HEK293 (cell line): ENCODE measurements at regions not wholly inside any gene's neighbourhood (a gene's known extent, or its start where the extent isn't known, plus 50 kb on each side); places are given as distances from the start of the nearest gene placed in this dataset.

Experiments
- CTCF ChIP-seq: fragments of 450-650 bp; formaldehyde crosslinking; IDR thresholded peaks from 2 replicates; pipeline ENCODE4 v1.5.1; 2016; ENCODE audit warnings: missing biosample characterization, missing genetic modification characterization
- GLI2 ChIP-seq: fragments of 450-650 bp; formaldehyde crosslinking; IDR thresholded peaks from 2 replicates; pipeline ENCODE4; 2017; ENCODE audit warnings: missing biosample characterization, missing genetic modification characterization, low read depth, borderline replicate concordance
- ZNF239 ChIP-seq: fragments of 450-650 bp; formaldehyde crosslinking; IDR thresholded peaks from 2 replicates; pipeline ENCODE4 v1.5.1; 2016; ENCODE audit warnings: missing biosample characterization, missing genetic modification characterization
- ZNF274 ChIP-seq, 2 experiments: fragments of 200-500 bp in 1 of 2; fragments of 450-650 bp in 1 of 2; sonication (Bioruptor generic) in 1 of 2; formaldehyde crosslinking in 1 of 2; IDR thresholded peaks; 2 replicates each; pipeline versions ENCODE4 v1.5.1 to v1.6.1; 2014 to 2016; ENCODE audit warnings: borderline replicate concordance in 1 of 2, inconsistent platforms in 1 of 2, low read length in 1 of 2, missing biosample characterization in 1 of 2, missing genetic modification characterization in 1 of 2
- ZNF354C ChIP-seq: fragments of 450-650 bp; formaldehyde crosslinking; IDR thresholded peaks from 2 replicates; pipeline ENCODE4 v1.5.1; 2016; ENCODE audit warnings: missing biosample characterization, missing genetic modification characterization, low read depth, borderline replicate concordance
- ZNF423 ChIP-seq: fragments of 450-650 bp; formaldehyde crosslinking; IDR thresholded peaks from 2 replicates; pipeline ENCODE4 v1.5.1; 2016; ENCODE audit warnings: missing biosample characterization, missing genetic modification characterization
- ZNF558 ChIP-seq: fragments of 450-650 bp; formaldehyde crosslinking; IDR thresholded peaks from 2 replicates; pipeline ENCODE4 v1.5.1; 2016; ENCODE audit warnings: missing biosample characterization, missing genetic modification characterization
- ZNF639 ChIP-seq: fragments of 450-650 bp; formaldehyde crosslinking; IDR thresholded peaks from 2 replicates; pipeline ENCODE4 v1.5.1; 2016; ENCODE audit warnings: missing biosample characterization, missing genetic modification characterization
- ZNF707 ChIP-seq: fragments of 450-650 bp; formaldehyde crosslinking; IDR thresholded peaks from 2 replicates; pipeline ENCODE4 v1.5.1; 2016; ENCODE audit warnings: missing biosample characterization, missing genetic modification characterization
- ZNF776 ChIP-seq: fragments of 450-650 bp; formaldehyde crosslinking; IDR thresholded peaks from 2 replicates; pipeline ENCODE4 v1.5.0; 2017; ENCODE audit warnings: missing biosample characterization, missing genetic modification characterization, borderline replicate concordance
- TF ChIP-seq, protein P1 (sequence below): fragments of 450-650 bp; formaldehyde crosslinking; IDR thresholded peaks from 2 replicates; pipeline ENCODE4 v1.5.1; 2017; ENCODE audit warnings: missing biosample characterization, mild to moderate bottlenecking, missing genetic modification characterization, moderate library complexity
- TF ChIP-seq, protein P2 (sequence below): fragments of 450-650 bp; formaldehyde crosslinking; IDR thresholded peaks from 2 replicates; pipeline ENCODE4 v1.5.1; 2016; ENCODE audit warnings: missing biosample characterization, missing genetic modification characterization
- TF ChIP-seq, protein P3 (sequence below): fragments of 450-650 bp; formaldehyde crosslinking; IDR thresholded peaks from 2 replicates; pipeline ENCODE4 v1.5.1; 2016; ENCODE audit warnings: missing biosample characterization, missing genetic modification characterization, borderline replicate concordance
- TF ChIP-seq, protein P4 (sequence below): fragments of 450-650 bp; formaldehyde crosslinking; IDR thresholded peaks from 2 replicates; pipeline ENCODE4 v1.5.1; 2016; ENCODE audit warnings: missing biosample characterization, missing genetic modification characterization

DNA sequence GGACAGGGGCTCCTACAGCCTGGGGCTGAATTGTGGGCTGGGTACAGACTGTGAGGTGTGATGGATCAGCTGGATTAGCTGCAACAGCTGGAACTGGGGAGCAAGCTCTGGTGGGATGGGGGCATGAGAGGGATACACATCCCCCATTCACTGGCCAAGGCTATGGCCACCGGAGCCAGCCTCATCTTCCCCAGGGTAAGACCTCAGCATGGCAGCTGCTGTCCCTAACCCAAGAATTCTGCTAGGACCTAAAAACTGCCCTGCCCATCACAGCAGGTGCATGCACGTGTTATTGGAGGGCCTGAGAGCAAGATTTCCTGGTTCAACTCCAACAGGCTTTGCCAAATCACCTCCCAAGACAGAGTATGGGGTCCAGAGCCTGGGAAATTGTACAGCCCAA, 258.6 kb upstream of the AGTR2 start:
- no peak for TF ChIP-seq ZNF354C
- no peak for TF ChIP-seq ZNF239 (tag by site-specific recombination)
- TF ChIP-seq ZNF707: no peak
- TF ChIP-seq GLI2 (tag by site-specific recombination): no peak
- TF ChIP-seq, protein P1, sequence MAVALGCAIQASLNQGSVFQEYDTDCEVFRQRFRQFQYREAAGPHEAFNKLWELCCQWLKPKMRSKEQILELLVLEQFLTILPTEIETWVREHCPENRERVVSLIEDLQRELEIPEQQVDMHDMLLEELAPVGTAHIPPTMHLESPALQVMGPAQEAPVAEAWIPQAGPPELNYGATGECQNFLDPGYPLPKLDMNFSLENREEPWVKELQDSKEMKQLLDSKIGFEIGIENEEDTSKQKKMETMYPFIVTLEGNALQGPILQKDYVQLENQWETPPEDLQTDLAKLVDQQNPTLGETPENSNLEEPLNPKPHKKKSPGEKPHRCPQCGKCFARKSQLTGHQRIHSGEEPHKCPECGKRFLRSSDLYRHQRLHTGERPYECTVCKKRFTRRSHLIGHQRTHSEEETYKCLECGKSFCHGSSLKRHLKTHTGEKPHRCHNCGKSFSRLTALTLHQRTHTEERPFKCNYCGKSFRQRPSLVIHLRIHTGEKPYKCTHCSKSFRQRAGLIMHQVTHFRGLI: no peak
- no peak for TF ChIP-seq ZNF558
- no peak for TF ChIP-seq CTCF (tag by site-specific recombination)
- TF ChIP-seq, protein P2, sequence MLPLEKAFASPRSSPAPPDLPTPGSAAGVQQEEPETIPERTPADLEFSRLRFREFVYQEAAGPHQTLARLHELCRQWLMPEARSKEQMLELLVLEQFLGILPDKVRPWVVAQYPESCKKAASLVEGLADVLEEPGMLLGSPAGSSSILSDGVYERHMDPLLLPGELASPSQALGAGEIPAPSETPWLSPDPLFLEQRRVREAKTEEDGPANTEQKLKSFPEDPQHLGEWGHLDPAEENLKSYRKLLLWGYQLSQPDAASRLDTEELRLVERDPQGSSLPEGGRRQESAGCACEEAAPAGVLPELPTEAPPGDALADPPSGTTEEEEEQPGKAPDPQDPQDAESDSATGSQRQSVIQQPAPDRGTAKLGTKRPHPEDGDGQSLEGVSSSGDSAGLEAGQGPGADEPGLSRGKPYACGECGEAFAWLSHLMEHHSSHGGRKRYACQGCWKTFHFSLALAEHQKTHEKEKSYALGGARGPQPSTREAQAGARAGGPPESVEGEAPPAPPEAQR (tag by site-specific recombination): no peak
- no peak for TF ChIP-seq ZNF776 (tag by site-specific recombination)
- TF ChIP-seq, protein P3, sequence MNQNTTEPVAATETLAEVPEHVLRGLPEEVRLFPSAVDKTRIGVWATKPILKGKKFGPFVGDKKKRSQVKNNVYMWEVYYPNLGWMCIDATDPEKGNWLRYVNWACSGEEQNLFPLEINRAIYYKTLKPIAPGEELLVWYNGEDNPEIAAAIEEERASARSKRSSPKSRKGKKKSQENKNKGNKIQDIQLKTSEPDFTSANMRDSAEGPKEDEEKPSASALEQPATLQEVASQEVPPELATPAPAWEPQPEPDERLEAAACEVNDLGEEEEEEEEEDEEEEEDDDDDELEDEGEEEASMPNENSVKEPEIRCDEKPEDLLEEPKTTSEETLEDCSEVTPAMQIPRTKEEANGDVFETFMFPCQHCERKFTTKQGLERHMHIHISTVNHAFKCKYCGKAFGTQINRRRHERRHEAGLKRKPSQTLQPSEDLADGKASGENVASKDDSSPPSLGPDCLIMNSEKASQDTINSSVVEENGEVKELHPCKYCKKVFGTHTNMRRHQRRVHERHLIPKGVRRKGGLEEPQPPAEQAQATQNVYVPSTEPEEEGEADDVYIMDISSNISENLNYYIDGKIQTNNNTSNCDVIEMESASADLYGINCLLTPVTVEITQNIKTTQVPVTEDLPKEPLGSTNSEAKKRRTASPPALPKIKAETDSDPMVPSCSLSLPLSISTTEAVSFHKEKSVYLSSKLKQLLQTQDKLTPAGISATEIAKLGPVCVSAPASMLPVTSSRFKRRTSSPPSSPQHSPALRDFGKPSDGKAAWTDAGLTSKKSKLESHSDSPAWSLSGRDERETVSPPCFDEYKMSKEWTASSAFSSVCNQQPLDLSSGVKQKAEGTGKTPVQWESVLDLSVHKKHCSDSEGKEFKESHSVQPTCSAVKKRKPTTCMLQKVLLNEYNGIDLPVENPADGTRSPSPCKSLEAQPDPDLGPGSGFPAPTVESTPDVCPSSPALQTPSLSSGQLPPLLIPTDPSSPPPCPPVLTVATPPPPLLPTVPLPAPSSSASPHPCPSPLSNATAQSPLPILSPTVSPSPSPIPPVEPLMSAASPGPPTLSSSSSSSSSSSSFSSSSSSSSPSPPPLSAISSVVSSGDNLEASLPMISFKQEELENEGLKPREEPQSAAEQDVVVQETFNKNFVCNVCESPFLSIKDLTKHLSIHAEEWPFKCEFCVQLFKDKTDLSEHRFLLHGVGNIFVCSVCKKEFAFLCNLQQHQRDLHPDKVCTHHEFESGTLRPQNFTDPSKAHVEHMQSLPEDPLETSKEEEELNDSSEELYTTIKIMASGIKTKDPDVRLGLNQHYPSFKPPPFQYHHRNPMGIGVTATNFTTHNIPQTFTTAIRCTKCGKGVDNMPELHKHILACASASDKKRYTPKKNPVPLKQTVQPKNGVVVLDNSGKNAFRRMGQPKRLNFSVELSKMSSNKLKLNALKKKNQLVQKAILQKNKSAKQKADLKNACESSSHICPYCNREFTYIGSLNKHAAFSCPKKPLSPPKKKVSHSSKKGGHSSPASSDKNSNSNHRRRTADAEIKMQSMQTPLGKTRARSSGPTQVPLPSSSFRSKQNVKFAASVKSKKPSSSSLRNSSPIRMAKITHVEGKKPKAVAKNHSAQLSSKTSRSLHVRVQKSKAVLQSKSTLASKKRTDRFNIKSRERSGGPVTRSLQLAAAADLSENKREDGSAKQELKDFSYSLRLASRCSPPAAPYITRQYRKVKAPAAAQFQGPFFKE: no peak
- TF ChIP-seq ZNF274 (IDR thresholded peaks at IDR 0.05; ENCODE audit: low read length): no peak
- TF ChIP-seq ZNF274 (tag by site-specific recombination; IDR thresholded peaks at IDR 0.05; ENCODE audit: borderline replicate concordance): no peak
- no peak for TF ChIP-seq ZNF423 (tag by site-specific recombination)
- no peak for TF ChIP-seq ZNF639
- TF ChIP-seq, protein P4, sequence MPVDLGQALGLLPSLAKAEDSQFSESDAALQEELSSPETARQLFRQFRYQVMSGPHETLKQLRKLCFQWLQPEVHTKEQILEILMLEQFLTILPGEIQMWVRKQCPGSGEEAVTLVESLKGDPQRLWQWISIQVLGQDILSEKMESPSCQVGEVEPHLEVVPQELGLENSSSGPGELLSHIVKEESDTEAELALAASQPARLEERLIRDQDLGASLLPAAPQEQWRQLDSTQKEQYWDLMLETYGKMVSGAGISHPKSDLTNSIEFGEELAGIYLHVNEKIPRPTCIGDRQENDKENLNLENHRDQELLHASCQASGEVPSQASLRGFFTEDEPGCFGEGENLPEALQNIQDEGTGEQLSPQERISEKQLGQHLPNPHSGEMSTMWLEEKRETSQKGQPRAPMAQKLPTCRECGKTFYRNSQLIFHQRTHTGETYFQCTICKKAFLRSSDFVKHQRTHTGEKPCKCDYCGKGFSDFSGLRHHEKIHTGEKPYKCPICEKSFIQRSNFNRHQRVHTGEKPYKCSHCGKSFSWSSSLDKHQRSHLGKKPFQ (tag by site-specific recombination): no peak
